RCC 7860 (cell line): ENCODE measurements at regions not wholly inside any gene's neighbourhood (a gene's known extent, or its start where the extent isn't known, plus 50 kb on each side); places are given as distances from the start of the nearest gene placed in this dataset.
A peak's percentile ranks its signal among the peaks of the same experiment; 100 is the strongest.
"Not testable (repeated sequence)": the region's sequence is repeated elsewhere in the genome, so short reads cannot be mapped to it uniquely, and the experiment has no call there.

Experiments
- DNase-seq: peaks from one replicate; pipeline ENCODE4 v3.0.0-alpha.2; 2015; ENCODE audit warnings: low spot score
- FAIRE-seq: peaks from 2 replicates; lab custom pipeline; 2012; peaks lifted over from hg19 to GRCh38; lab: Jason Lieb, UNC

- FAIRE-seq, result no peak
Measured at GRCh38 chr3:77707281-77707680, 667.4 kb downstream of the ROBO2 start.

GRCh38 chr3:77709155-77709554 is 669.3 kb downstream of the ROBO2 start:
- DNase-seq (no peak), FAIRE-seq (no peak)

More at GRCh38 chr3:77707281-77707680, 667.4 kb downstream of the ROBO2 start:
- no peak for DNase-seq

- FAIRE-seq (no peak), DNase-seq (no peak)
Measured at GRCh38 chr3:77718311-77718710, 678.4 kb downstream of the ROBO2 start.

DNA sequence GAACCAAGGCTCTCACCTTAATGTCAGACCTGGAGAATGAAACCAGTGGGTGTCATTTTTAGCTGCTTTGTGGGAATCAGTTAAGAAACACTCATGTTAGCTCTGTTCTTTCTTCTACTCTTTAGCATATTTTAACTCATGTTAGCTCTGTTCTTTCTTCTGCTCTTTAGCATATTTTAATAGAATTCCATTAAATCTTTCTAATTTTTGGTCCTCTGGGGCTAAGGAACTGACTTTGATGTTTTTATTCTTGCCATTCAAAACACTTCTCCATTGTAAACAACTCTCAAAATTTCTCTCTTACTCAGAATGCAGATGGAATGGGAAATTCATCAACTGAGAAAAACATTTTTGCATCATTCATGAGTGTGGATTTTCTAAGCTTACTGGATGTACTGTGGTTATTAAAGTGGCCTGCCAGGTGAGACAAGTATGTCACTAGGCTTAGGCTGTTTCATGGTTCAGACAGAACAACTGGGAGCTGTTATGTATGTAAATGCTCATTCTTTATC is 680.6 kb downstream of the ROBO2 start:
- no peak for FAIRE-seq
- DNase-seq, result no peak

DNA sequence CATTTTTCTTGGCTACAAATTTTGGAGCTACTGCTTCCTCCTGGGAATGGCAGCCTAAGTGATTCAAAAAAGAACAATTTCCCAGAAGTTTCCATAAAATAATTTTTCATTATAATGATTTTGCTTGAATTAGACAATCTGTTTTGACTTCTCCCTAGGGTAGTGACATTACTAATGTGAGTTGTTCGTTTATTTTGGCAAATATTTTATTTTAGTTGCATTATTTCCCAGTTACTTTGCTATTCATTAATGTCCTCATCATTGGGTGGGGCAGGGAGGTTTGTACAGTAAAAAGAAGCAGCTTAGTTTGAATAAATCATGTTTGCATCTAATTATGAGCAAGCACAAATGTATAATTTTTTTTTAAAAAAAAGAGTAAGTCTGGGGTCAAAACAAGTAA is 686.6 kb downstream of the ROBO2 start:
- FAIRE-seq, result no peak

DNA sequence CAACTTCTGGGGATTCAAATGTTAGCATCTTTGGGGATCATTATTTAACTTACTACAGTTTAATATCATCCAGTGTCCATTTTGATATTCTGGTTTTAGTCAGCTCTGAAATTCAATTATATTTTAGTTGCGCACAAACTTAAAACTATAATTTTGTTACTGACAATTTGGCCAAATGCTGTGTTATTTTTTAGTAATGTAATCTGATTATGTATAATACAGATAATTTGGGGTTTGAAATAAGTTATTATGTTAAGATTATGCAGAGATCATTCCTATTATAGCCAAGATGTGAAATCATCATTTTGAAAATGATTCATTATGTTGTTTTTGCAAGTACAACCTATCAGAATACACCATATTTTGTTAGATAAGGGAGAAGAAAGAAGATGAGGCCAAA is 706.1 kb downstream of the ROBO2 start:
- DNase-seq, result no peak
- no peak for FAIRE-seq

More for the DNA sequence above, 686.6 kb downstream of the ROBO2 start:
- DNase-seq, result no peak

GRCh38 chr3:77746892-77747291 is 707.0 kb downstream of the ROBO2 start:
- DNase-seq, result no peak
- no peak for FAIRE-seq

DNA sequence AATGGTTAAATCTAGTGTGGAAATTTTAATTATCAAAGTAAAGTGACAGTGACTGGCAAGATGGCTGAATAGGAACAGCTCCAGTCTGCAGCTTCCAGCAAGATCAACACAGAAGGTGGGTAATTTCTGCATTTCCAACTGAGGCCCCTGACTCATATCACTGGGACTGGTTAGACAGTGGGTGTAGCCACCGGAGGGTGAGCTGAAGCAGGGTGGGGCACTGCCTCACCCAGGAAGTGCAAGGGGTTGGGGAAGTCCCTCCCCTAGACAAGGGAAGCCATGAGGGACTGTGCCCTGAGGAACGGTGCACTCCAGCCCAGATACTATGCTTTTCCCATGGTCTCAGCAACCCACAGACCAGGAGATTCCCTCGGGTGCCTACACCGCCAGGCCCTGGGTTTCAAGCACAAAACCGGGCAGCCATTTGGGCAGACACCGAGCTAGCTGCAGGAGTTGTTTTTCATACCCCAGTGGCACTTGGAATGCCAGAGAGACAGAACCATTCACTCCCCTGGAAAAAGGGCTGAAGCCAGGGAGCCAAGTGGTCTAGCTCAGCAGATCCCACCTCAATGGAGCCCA is 716.6 kb downstream of the ROBO2 start:
- not testable (repeated sequence) for FAIRE-seq, DNase-seq

- DNase-seq, result no peak
- FAIRE-seq, result no peak
Measured at GRCh38 chr3:77772459-77772858, 732.6 kb downstream of the ROBO2 start.

DNA sequence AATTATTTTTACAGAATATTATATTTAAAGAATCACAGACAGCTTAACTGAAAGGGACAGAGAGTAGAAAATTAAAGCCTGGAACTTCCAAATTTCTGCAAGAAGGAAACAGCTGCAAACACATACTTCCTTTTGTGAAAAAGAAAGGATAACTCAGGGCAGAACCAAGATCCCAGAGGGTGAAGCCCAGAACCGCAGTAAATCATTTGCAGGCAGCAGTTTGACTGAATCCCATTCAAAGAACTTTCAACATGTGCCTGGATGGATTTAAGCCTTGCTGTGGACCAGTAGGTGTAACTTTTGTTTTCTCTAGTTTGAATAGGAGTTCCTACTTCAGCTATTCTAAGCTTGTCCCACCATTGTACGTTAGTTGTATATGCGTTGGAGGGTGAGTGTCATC is 733.2 kb downstream of the ROBO2 start:
- FAIRE-seq (no peak), DNase-seq (no peak)

DNA sequence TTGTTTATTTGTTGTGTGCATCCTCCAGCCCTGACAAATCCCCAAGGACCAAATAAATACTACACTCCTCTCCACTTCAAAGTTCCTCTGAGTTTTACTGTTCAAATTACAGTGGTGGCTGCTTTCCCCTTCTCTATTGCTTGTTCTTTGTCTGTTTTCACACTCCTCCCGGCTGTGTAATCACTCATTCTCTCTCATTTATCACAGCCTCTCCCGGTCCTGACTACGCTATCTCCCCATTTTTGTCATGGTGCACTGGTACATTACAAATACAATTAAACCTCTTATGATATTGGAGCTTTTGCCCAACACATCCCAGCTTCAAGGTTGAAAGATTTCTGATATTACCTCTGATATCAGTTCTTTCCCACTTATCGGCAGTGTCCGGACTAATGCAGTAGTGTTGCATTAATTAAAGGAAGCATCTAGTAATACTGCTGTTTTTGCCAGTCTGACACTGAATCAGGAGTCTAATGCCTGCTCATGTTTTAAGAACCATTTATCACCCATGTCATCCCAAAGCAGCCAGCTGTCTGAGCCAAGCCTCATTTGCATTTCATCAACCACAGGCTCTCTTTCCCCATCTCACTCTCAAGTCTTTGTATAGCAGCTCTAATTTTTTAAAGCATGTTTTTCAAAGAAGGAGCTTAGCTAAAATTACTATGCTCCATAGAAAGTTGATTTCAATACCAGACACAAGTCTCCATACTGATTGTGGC is 740.5 kb downstream of the ROBO2 start:
- no peak for DNase-seq

DNA sequence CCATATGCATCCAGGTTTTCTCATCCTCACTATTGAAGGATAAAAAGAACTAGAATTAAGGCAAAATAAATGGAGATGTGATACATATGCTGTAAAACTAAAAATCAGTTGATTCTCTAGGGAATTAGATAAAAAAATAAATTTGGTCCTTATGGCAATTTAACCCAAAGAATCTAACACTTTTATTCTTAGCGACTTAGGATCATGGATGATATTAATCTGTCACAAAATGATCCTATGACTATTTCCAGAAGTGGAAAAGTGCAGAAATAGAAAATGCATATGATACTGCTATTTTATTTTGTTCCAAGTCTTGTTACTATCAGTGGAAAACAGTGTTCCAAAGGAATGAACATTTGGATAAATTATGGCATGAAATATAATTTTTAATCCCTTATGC is 746.3 kb downstream of the ROBO2 start:
- DNase-seq, result no peak
- FAIRE-seq, result no peak

More for the DNA sequence above, 740.5 kb downstream of the ROBO2 start:
- no peak for FAIRE-seq

DNA sequence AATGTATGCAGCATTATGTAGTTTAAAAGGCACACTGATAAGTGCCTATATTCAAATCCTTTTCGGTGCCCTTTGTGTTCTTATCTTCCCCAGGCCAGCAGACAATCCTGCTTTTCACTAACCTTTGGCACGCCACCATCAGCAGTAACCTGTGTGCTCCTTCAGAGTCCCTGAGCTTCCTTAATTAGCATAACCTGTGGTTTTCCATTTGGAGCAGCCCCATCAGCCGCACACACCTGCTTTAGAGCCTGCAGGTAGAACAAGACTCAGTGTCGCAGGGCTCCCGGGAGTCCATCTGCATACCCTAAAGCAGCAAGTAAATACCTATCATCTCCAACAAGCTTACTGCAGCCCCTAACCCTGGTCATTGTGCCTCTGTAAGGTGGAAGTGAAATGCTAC is 755.1 kb downstream of the ROBO2 start:
- FAIRE-seq (no peak), DNase-seq (no peak)

GRCh38 chr3:77799278-77799677 is 759.4 kb downstream of the ROBO2 start:
- DNase-seq (no peak), FAIRE-seq (no peak)

- DNase-seq (no peak), FAIRE-seq (no peak)
Measured at GRCh38 chr3:77800893-77801292, 761.0 kb downstream of the ROBO2 start.

- DNase-seq, result no peak
- FAIRE-seq, result no peak
Measured at GRCh38 chr3:77807312-77807711, 767.4 kb downstream of the ROBO2 start.

DNA sequence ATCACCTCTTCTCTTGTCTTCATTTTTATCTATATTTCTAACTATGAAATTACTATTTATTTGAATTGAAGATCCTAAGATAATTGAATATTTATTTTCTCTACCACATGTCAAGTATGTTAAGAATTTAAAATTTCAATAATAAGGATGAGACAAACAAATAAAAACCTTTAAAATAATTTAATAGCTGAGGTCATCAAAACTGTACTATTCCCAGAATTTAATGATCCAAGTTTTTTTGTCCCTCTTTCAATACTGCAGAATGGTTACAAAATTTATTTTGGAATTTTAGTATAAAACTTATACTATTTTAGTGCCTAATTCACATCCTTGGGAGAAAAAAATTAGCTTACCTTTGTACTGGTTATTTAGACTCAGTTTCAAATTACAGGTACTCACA is 774.9 kb downstream of the ROBO2 start:
- DNase-seq (no peak), FAIRE-seq (no peak)

DNA sequence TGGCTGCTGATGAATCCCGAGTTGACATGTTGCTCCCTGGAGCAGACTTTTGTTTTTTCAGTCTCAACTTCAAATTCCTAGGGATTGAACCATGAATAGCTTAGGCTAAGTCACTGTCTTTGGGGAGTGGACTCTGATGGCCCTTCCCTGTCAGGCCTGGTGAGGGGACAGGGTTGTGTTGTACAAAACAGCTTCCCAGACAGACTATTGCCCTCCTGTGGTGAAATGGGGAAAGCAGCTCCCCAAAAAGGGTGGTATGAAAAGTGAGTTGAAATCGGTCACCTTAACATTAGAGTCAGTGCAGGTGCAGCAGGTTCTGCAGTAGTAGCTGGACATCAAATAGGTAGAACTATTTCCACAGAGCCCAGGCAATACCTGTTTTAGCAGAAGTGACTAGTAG is 775.6 kb downstream of the ROBO2 start:
- no peak for DNase-seq
- no peak for FAIRE-seq

GRCh38 chr3:77816366-77816765 is 776.5 kb downstream of the ROBO2 start:
- DNase-seq, result no peak

GRCh38 chr3:77825001-77825827 is 785.3 kb downstream of the ROBO2 start:
- peak; percentile 82 for DNase-seq

More at GRCh38 chr3:77816366-77816765, 776.5 kb downstream of the ROBO2 start:
- FAIRE-seq, result no peak

DNA sequence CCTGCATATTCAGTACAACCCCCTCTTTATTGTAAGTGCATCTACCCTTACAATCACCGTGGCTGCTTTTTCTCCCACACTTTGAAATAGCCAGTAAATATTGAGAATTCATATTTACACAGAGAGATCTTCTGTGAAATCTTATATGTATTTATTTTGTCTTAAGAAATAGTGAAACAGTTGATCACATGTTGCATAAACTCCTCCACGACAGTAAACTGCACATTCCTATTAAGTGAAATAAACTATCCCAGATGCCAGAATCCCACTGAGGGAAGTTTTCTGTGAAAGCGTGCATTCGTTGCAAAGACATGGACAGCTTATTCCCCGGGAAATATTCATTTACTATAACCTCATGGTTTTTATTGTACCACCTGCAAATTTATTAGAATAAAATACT is 796.0 kb downstream of the ROBO2 start:
- DNase-seq (no peak), FAIRE-seq (no peak)

More at GRCh38 chr3:77825001-77825827, 785.3 kb downstream of the ROBO2 start:
- FAIRE-seq, result peak; percentile 88
